H9 (cell line): ENCODE measurements at regions not wholly inside any gene's neighbourhood (a gene's known extent, or its start where the extent isn't known, plus 50 kb on each side); places are given as distances from the start of the nearest gene placed in this dataset.

Source experiments
- DNase-seq: peaks from one replicate; pipeline ENCODE4 v3.0.0-alpha.2; 2017
- H2AFZ ChIP-seq: one replicate; pipeline ENCODE4 v1.6.1; 2013; ENCODE audit warnings: mild to moderate bottlenecking, low read length, control low read depth, moderate library complexity
- H2AK5ac ChIP-seq: 2 replicates; pipeline ENCODE4 v1.6.1; 2013; ENCODE audit warnings: low read length, control low read depth, mixed read lengths; ENCODE audit not compliant: insufficient read length
- H2BK120ac ChIP-seq: one replicate; pipeline ENCODE4 v1.6.1; 2013; ENCODE audit warnings: low read depth, mild to moderate bottlenecking, low read length, control low read depth, inconsistent platforms; ENCODE audit not compliant: poor library complexity, severe bottlenecking
- H2BK12ac ChIP-seq: 2 replicates; pipeline ENCODE4 v1.6.1; 2013; ENCODE audit warnings: low read length, control low read depth, mixed read lengths, low read depth; ENCODE audit not compliant: insufficient read length
- H2BK15ac ChIP-seq: 2 replicates; pipeline ENCODE4 v1.6.1; 2013; ENCODE audit warnings: low read depth, low read length, control low read depth
- H2BK20ac ChIP-seq: one replicate; pipeline ENCODE4 v1.6.1; 2013; ENCODE audit warnings: low read depth, mild to moderate bottlenecking, low read length, control low read depth, inconsistent platforms; ENCODE audit not compliant: poor library complexity, severe bottlenecking
- H2BK5ac ChIP-seq: 2 replicates; pipeline ENCODE4 v1.6.1; 2013; ENCODE audit warnings: low read length, control low read depth, mixed read lengths; ENCODE audit not compliant: insufficient read length
- H3K14ac ChIP-seq: 2 replicates; pipeline ENCODE4 v1.6.1; 2013; ENCODE audit warnings: low read length, control low read depth; ENCODE audit not compliant: insufficient read depth
- H3K18ac ChIP-seq: 2 replicates; pipeline ENCODE4 v1.6.1; 2013; ENCODE audit warnings: low read depth, mild to moderate bottlenecking, mixed read lengths, low read length, control low read depth; ENCODE audit not compliant: insufficient read length
- H3K23ac ChIP-seq: 2 replicates; pipeline ENCODE4 v1.6.1; 2013; ENCODE audit warnings: low read length, control low read depth, mixed read lengths, low read depth; ENCODE audit not compliant: insufficient read length
- H3K23me2 ChIP-seq: 2 replicates; pipeline ENCODE4 v1.6.1; 2013; ENCODE audit warnings: low read depth, mild to moderate bottlenecking, mixed read lengths, low read length, control low read depth; ENCODE audit not compliant: insufficient read length, poor library complexity, severe bottlenecking
- H3K27ac ChIP-seq: 2 replicates; pipeline ENCODE4 v1.5.1; 2013; ENCODE audit warnings: low read length, control low read depth, mixed read lengths, low read depth; ENCODE audit not compliant: insufficient read length
- H3K27me3 ChIP-seq: 2 replicates; pipeline ENCODE4 v1.6.1; 2013; ENCODE audit warnings: low read length, control low read depth, inconsistent platforms; ENCODE audit not compliant: insufficient read depth
- H3K4ac ChIP-seq: 2 replicates; pipeline ENCODE4 v1.6.1; 2013; ENCODE audit warnings: low read depth, mild to moderate bottlenecking, control low read depth, inconsistent platforms, low read length, moderate library complexity
- H3K4me1 ChIP-seq: 2 replicates; pipeline ENCODE4 v1.6.1; 2013; ENCODE audit warnings: low read length, control low read depth, inconsistent platforms; ENCODE audit not compliant: insufficient read depth
- H3K4me2 ChIP-seq: 2 replicates; pipeline ENCODE4 v1.6.1; 2013; ENCODE audit warnings: low read length, control low read depth, mixed read lengths; ENCODE audit not compliant: insufficient read length, insufficient read depth
- H3K56ac ChIP-seq: 2 replicates; pipeline ENCODE4 v1.6.1; 2013; ENCODE audit warnings: low read depth, mild to moderate bottlenecking, mixed read lengths, low read length, control low read depth; ENCODE audit not compliant: insufficient read length
- H3K79me1 ChIP-seq: 2 replicates; pipeline ENCODE4 v1.6.1; 2013; ENCODE audit warnings: low read depth, mild to moderate bottlenecking, moderate library complexity, low read length, control low read depth, inconsistent platforms; ENCODE audit not compliant: insufficient read depth, poor library complexity, severe bottlenecking
- H3K79me2 ChIP-seq: 2 replicates; pipeline ENCODE4 v1.6.1; 2013; ENCODE audit warnings: low read length, control low read depth, inconsistent platforms; ENCODE audit not compliant: insufficient read depth
- H3K9ac ChIP-seq: 2 replicates; pipeline ENCODE4 v1.6.1; 2013; ENCODE audit warnings: low read length, control low read depth, mixed read lengths; ENCODE audit not compliant: insufficient read length; ENCODE audit errors: extremely low read depth
- H3K9me3 ChIP-seq: one replicate; pipeline ENCODE4 v1.6.1; 2013; ENCODE audit warnings: low read depth, low read length, inconsistent platforms; ENCODE audit not compliant: control insufficient read depth
- H3T11ph ChIP-seq: one replicate; pipeline ENCODE4 v1.6.1; 2013; ENCODE audit warnings: mild to moderate bottlenecking, low read length, control low read depth, inconsistent platforms
- H4K20me1 ChIP-seq: one replicate; pipeline ENCODE4 v1.6.1; 2013; ENCODE audit not compliant: control insufficient read depth, insufficient read length, insufficient read depth
- H4K5ac ChIP-seq: 2 replicates; pipeline ENCODE4 v1.6.1; 2013; ENCODE audit warnings: low read depth, mild to moderate bottlenecking, mixed read lengths, low read length, control low read depth; ENCODE audit not compliant: insufficient read length
- H4K8ac ChIP-seq: replicated peaks from 2 replicates; pipeline ENCODE4 v1.6.1; 2013; ENCODE audit warnings: low read length, control low read depth, mixed read lengths, low read depth; ENCODE audit not compliant: insufficient read length
- H4K91ac ChIP-seq: 2 replicates; pipeline ENCODE4 v1.6.1; 2013; ENCODE audit warnings: low read depth, mild to moderate bottlenecking, moderate library complexity, mixed read lengths, low read length, control low read depth; ENCODE audit not compliant: insufficient read length
- H3K27ac Mint-ChIP-seq, 3 experiments: 2 replicates in 2 of 3; 3 replicates in 1 of 3; pipeline ENCODE4 v1.8.0; 2020 to 2021; ENCODE audit warnings: mixed read lengths in 3 of 3, mild to moderate bottlenecking in 1 of 3, moderate library complexity in 1 of 3
- H3K27me3 Mint-ChIP-seq: 2 replicates; pipeline ENCODE4 v1.8.0; 2021; ENCODE audit warnings: low read depth, mild to moderate bottlenecking, moderate library complexity, mixed read lengths
- H3K36me3 Mint-ChIP-seq, 3 experiments: 2 replicates in 2 of 3; 3 replicates in 1 of 3; pipeline ENCODE4 v1.8.0; 2020 to 2021; ENCODE audit warnings: low read depth in 3 of 3, mixed read lengths in 3 of 3; ENCODE audit not compliant: insufficient read depth in 1 of 3
- H3K4me1 Mint-ChIP-seq, 2 experiments: 2 replicates each; pipeline ENCODE4 v1.8.0; 2020; ENCODE audit warnings: mixed read lengths in 2 of 2
- H3K4me3 Mint-ChIP-seq, 2 experiments: 2 replicates in 1 of 2; 3 replicates in 1 of 2; pipeline ENCODE4 v1.8.0; 2020 to 2021; ENCODE audit warnings: mild to moderate bottlenecking in 2 of 2, mixed read lengths in 2 of 2, moderate library complexity in 1 of 2
- H3K9me3 Mint-ChIP-seq, 2 experiments: 2 replicates in 1 of 2; 3 replicates in 1 of 2; pipeline ENCODE4 v1.8.0; 2020; ENCODE audit warnings: mild to moderate bottlenecking in 2 of 2, mixed read lengths in 2 of 2, moderate library complexity in 1 of 2
- WGBS: extraction: QIAGEN DNeasy Blood & Tissue Kit; methylation state at CpG from one replicate; pipeline ENCODE4 v1.1.7; 2013; ENCODE audit warnings: missing lambda C conversion rate, low lambda C conversion rate, mixed read lengths; ENCODE audit not compliant: insufficient read length; ENCODE audit errors: extremely low coverage; 5-methylcytosine and 5-hydroxymethylcytosine counted together
- TF ChIP-seq, protein P1 (sequence below): fragments of 200-600 bp; sonication (generic); conservative IDR thresholded peaks from 3 replicates; pipeline ENCODE4 v1.8.0; 2021; ENCODE audit warnings: antibody characterized with exemption, mild to moderate bottlenecking

DNA sequence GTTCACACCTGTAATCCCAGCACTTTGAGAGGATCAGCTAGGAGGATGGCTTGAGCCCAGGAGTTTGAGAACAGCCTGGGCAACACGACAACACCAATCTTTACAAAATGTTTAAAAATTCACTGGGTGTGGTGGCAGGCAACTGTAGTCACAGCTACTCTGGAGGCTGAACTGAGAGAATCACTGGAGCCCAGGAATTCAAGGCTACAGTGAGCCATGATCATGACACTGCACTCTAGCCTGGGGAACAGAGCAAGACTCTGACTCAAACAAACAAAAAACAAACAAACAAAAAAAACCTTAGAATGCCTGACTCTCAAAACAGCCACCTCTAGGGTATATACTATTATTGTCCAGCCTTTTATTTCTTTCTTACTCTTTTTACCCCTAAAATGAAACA is 56.5 kb upstream of the PAPSS2 start:
- H3K4me1 Mint-ChIP-seq: peaks cover 19 to 27% of the 10 kb centered on the region in 2 experiments
- no peaks in the 10 kb centered on the region for H3K79me2 ChIP-seq
- H3K36me3 Mint-ChIP-seq: peaks cover 0 to 3% (median 0%) of the 10 kb centered on the region in 3 experiments; a peak in 2 of 7 replicates
- H2AK5ac ChIP-seq: no peak overlapping the region
- no peak overlapping the region for H3K4me2 ChIP-seq
- no peak overlapping the region for H3K4me3 Mint-ChIP-seq
- no peak overlapping the region for H2AFZ ChIP-seq
- no peak overlapping the region for H3K18ac ChIP-seq
- no peak overlapping the region for H4K5ac ChIP-seq
- no peaks in the 10 kb centered on the region for H3K27me3 ChIP-seq
- H3K4me1 ChIP-seq: no peaks in the 10 kb centered on the region; the same call in 1 of the 2 replicates
- H2BK12ac ChIP-seq: no peak overlapping the region
- H2BK15ac ChIP-seq: no peak overlapping the region
- no peak overlapping the region for H3K27ac ChIP-seq
- TF ChIP-seq, protein P1, sequence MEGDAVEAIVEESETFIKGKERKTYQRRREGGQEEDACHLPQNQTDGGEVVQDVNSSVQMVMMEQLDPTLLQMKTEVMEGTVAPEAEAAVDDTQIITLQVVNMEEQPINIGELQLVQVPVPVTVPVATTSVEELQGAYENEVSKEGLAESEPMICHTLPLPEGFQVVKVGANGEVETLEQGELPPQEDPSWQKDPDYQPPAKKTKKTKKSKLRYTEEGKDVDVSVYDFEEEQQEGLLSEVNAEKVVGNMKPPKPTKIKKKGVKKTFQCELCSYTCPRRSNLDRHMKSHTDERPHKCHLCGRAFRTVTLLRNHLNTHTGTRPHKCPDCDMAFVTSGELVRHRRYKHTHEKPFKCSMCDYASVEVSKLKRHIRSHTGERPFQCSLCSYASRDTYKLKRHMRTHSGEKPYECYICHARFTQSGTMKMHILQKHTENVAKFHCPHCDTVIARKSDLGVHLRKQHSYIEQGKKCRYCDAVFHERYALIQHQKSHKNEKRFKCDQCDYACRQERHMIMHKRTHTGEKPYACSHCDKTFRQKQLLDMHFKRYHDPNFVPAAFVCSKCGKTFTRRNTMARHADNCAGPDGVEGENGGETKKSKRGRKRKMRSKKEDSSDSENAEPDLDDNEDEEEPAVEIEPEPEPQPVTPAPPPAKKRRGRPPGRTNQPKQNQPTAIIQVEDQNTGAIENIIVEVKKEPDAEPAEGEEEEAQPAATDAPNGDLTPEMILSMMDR: no peak
- H3T11ph ChIP-seq: no peak overlapping the region
- no peak overlapping the region for H4K91ac ChIP-seq
- H2BK120ac ChIP-seq: no peak overlapping the region
- WGBS: no CpG with 5 or more reads among the region's 1 CpG
- no peak overlapping the region for H3K14ac ChIP-seq
- no peak overlapping the region for H3K9ac ChIP-seq
- H3K27me3 Mint-ChIP-seq: no peaks in the 10 kb centered on the region; the same call in 1 of the 2 replicates
- H4K8ac ChIP-seq: no peak overlapping the region
- H2BK20ac ChIP-seq: no peak overlapping the region
- H3K23me2 ChIP-seq: no peaks in the 10 kb centered on the region
- H3K56ac ChIP-seq: no peak overlapping the region
- no peaks in the 10 kb centered on the region for H4K20me1 ChIP-seq
- H3K79me1 ChIP-seq: no peaks in the 10 kb centered on the region
- H2BK5ac ChIP-seq: no peak overlapping the region
- peaks cover 0 to 3% of the 10 kb centered on the region in 2 experiments; a peak in 1 of 5 replicates for H3K9me3 Mint-ChIP-seq
- no peak for DNase-seq
- H3K4ac ChIP-seq: no peak overlapping the region
- no peak overlapping the region for H3K23ac ChIP-seq
- H3K9me3 ChIP-seq: no peaks in the 10 kb centered on the region
- H3K27ac Mint-ChIP-seq: no peak overlapping the region; a peak in 1 of 7 replicates
